ENCODE measurements at regions not wholly inside any gene's neighbourhood (a gene's known extent, or its start where the extent isn't known, plus 50 kb on each side); places are given as distances from the start of the nearest gene placed in this dataset.

DNA sequence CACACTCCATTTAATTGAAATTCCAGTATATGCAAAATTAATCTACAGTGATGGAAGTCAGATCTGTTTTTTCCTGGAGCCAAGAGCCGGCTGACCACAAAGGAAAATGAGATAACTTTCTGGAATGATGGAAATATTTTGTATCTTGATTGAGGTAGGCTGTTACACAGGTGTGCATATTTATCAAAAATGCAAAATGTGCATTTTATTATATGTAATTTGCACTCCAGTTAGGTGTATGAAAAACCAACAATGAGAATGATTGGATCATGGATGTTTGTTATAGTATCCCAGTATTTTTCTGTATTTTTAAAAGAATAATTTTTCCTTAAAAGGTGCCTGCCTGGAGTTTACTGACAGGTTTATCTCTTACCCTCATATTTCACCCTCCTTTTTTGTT lies 242.0 kb upstream of the JAG1 start:
- TF ChIP-seq, protein P1, sequence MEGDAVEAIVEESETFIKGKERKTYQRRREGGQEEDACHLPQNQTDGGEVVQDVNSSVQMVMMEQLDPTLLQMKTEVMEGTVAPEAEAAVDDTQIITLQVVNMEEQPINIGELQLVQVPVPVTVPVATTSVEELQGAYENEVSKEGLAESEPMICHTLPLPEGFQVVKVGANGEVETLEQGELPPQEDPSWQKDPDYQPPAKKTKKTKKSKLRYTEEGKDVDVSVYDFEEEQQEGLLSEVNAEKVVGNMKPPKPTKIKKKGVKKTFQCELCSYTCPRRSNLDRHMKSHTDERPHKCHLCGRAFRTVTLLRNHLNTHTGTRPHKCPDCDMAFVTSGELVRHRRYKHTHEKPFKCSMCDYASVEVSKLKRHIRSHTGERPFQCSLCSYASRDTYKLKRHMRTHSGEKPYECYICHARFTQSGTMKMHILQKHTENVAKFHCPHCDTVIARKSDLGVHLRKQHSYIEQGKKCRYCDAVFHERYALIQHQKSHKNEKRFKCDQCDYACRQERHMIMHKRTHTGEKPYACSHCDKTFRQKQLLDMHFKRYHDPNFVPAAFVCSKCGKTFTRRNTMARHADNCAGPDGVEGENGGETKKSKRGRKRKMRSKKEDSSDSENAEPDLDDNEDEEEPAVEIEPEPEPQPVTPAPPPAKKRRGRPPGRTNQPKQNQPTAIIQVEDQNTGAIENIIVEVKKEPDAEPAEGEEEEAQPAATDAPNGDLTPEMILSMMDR (IDR thresholded peaks at IDR 0.05; ENCODE audit: low read depth, low read length) = no peak
- DNase-seq (ENCODE audit: extremely low read depth, low read depth) = no peak

DNA sequence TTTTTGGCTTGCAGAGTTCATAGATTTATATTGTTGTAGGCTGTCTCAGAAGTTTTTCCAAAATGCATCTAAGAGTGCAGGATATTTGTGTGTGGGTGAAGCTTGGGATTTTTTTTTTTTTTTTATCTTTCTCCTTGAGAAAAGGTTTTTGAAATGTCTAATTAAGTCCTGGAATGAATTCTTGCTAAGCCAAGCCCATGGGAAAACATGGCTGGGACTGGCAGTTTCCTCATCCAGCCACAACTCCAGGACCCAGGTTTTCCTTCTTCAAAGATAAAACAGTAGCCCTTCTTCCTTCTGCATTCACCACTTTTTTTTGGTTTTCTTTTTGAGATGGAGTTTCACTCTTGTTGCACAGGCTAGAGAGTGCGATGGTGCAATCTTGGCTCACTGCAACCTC lies 242.5 kb upstream of the JAG1 start:
- TF ChIP-seq, protein P1 (IDR thresholded peaks at IDR 0.05; ENCODE audit: low read depth, low read length) = no peak
- no peak for DNase-seq (ENCODE audit: extremely low read depth, low read depth)

DNA sequence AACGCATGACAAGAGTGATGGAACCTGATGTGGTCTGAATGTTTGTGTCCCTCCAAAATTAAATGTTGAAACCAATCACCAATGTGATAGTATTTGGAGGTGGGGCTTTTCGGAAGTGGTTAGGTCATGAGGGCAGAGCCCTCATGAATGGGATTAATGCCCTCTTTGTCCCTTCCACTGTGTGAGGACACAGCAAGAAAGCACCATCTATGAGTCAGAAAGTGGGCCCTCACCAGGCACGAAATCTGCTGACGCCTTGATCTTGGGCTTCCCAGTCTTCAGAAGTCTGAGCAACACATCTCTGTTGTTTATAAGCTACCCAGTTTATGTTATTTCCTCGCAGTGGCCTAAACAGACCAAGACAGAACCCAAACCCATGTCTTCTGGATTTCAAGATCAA lies 244.0 kb upstream of the JAG1 start:
- TF ChIP-seq, protein P1 (IDR thresholded peaks at IDR 0.05; ENCODE audit: low read depth, low read length) = no peak
- no peak for DNase-seq (ENCODE audit: extremely low read depth, low read depth)

DNA sequence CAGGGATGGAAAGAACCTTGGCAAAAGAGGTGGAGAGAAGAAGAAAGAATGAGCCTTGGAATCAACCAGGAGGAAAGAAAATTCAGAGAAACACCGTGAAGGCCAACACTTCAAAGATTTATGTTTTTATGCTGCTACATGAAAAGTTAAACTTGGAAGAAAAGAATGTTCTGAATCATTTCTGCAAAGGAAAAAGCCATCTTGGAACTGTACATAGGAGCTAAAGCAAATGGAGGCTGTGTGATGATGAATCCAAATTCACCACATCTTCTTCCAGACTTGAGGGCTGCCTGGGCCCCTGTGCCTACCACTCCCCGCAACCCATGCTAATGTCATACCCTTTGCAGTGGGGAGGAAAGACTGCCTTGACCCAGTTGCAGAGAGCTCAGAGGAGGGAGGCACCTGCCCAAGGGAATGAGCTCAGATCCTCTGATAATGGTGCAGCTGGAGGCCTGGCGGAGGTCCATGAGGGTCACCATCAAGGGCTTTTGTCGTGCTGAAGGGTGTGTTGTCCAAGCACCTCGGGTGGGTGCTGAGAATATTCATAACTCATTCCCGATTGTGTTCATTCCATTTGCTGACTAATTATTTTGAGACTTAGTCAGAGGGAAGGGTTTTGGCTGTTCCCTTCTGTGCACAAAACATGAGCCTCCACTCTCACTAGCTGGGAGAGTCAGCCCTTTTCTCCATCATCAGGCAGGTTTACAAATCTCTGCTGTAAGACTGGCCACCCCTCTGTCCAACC lies 245.8 kb upstream of the JAG1 start:
- no peak for DNase-seq (ENCODE audit: extremely low read depth, low read depth)
- TF ChIP-seq, protein P1 (IDR thresholded peaks at IDR 0.05; ENCODE audit: low read depth, low read length) = no peak

DNA sequence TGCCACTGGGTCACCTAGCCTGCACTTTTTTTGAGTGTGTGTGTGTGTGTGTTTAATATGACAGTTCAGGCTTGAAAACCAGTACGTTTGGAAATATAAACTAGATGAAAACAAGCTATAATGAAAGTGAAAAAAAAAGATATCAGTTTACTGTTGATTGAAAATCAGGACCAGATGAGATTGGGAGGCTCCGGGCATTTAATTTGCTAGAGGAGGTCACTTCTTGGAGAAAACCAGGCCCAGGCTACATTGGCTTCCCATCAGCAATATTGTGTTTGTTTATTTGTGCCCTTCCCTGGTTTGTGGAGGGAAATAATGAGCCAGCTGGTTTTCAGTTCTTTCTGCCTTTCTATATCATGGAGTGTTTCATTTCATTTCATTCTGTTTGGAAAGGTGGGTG lies 246.6 kb upstream of the JAG1 start:
- no peak for DNase-seq (ENCODE audit: extremely low read depth, low read depth)
- TF ChIP-seq, protein P1 (IDR thresholded peaks at IDR 0.05; ENCODE audit: low read depth, low read length) = no peak

DNA sequence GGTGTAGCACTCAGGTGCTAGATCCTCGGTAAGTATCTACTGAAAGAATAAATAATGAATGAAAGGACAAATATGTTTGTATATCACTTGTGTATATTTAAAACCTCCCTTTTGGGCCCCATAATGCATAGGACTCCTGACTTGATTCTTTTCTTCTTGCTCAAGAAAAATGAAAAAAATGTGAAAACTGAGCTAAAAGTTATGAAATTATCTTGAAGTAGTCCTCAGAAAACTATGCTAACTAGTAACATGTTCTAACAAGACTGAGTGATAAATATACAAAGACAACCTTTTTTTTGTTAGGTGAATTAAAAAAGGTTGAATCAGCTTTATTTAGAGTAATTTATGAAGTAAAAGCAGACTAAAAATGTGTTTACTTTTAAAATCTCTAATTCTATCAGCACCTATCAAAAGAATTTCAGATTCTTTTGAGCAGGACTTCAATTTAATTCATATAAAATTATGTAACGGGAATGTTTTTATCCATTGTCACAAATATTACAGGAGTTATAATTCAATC lies 247.8 kb upstream of the JAG1 start:
- DNase-seq (ENCODE audit: extremely low read depth, low read depth) = no peak
- TF ChIP-seq, protein P1 (IDR thresholded peaks at IDR 0.05; ENCODE audit: low read depth, low read length) = no peak

DNA sequence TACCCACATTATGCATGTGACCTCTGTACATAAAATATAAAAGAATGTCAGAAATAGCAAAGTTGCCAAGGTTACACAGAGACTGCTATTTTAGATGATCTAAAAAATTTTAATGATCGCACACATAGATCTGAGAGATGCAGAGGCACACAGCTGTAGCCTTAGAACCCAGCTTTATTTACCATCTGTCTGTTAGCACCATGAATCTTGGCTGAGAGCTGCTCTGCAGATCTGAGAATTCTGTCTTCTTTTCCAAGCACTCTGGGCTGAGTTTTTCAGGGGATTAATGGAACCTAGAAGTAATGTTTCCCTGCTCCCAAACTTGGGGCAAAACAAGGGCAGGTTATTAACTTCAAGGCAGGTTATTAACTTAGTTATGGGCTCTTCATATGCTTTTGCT lies 248.7 kb upstream of the JAG1 start:
- DNase-seq (ENCODE audit: extremely low read depth, low read depth) = no peak

More for the DNA sequence above, 248.7 kb upstream of the JAG1 start:
- TF ChIP-seq, protein P1 (IDR thresholded peaks at IDR 0.05; ENCODE audit: low read depth, low read length) = no peak
